ENCODE measurements at regions not wholly inside any gene's neighbourhood (a gene's known extent, or its start where the extent isn't known, plus 50 kb on each side); places are given as distances from the start of the nearest gene placed in this dataset.

GRCh38 chr2:71925268-71926088, 222.2 kb downstream of the CYP26B1 start:
- Histone ChIP-seq H3K27ac (no peak overlapping the region), H3K4me1 (peaks cover 0 to 20% (median 0%) of the 10 kb centered on the region in 4 donors), H3K36me3 (no peaks in the 10 kb centered on the region), H3K27me3 (no peaks in the 10 kb centered on the region), H3K9me3 (no peaks in the 10 kb centered on the region), H3K4me3 (no peak overlapping the region)
- TF ChIP-seq EP300 (IDR thresholded peaks at IDR 0.05), result no peak
- TF ChIP-seq POLR2A (IDR thresholded peaks at IDR 0.05), result no peak
- no peak for TF ChIP-seq CTCF (IDR thresholded peaks at IDR 0.05)
- no peak for DNase-seq (ENCODE audit: low spot score in 2 of 2)
- WGBS, 2 donors, result 86 to 92% methylated on average over 14 of the region's 14 CpGs

- H3K36me3 ChIP-seq, result no peaks in the 10 kb centered on the region
- no peak overlapping the region for H3K27ac ChIP-seq
- H3K4me3 ChIP-seq, result no peak overlapping the region
Measured at GRCh38 chr2:71923887-71924533, 223.7 kb downstream of the CYP26B1 start.

GRCh38 chr2:71923143-71923525, 224.5 kb downstream of the CYP26B1 start:
- no peak for TF ChIP-seq CTCF (IDR thresholded peaks at IDR 0.05)
- TF ChIP-seq POLR2A (IDR thresholded peaks at IDR 0.05), result no peak
- no peak for TF ChIP-seq EP300 (IDR thresholded peaks at IDR 0.05)
- no peak for DNase-seq (ENCODE audit: low spot score in 2 of 2)
- Histone ChIP-seq H3K4me3 (no peak overlapping the region), H3K27me3 (no peaks in the 10 kb centered on the region), H3K27ac (no peak overlapping the region), H3K36me3 (no peaks in the 10 kb centered on the region), H3K9me3 (peaks cover 0 to 13% (median 4%) of the 10 kb centered on the region in 4 donors), H3K4me1 (peaks cover 0 to 14% (median 0%) of the 10 kb centered on the region in 4 donors)

More at GRCh38 chr2:71923887-71924533, 223.7 kb downstream of the CYP26B1 start:
- no peak for TF ChIP-seq POLR2A (IDR thresholded peaks at IDR 0.05)
- TF ChIP-seq CTCF (IDR thresholded peaks at IDR 0.05), result peak; percentile 68 to 81 (median 77)
- WGBS, 2 donors, result 24 to 45% methylated on average over 7 of the region's 7 CpGs
- no peaks in the 10 kb centered on the region for H3K27me3 ChIP-seq
- DNase-seq (ENCODE audit: low spot score in 2 of 2), result peak; percentile 60 to 82
- peaks cover 0 to 14% (median 0%) of the 10 kb centered on the region in 4 donors for H3K4me1 ChIP-seq
- peaks cover 0 to 4% (median 0%) of the 10 kb centered on the region in 4 donors for H3K9me3 ChIP-seq

- Histone ChIP-seq H3K36me3 (no peaks in the 10 kb centered on the region), H3K27me3 (no peaks in the 10 kb centered on the region), H3K4me3 (no peak overlapping the region), H3K4me1 (peaks cover 0 to 14% (median 0%) of the 10 kb centered on the region in 4 donors), H3K27ac (no peak overlapping the region), H3K9me3 (peaks cover 0 to 18% (median 5%) of the 10 kb centered on the region in 4 donors)
- 85 to 89% methylated on average over 7 of the region's 7 CpGs for WGBS, 2 donors
- no peak for TF ChIP-seq EP300 (IDR thresholded peaks at IDR 0.05)
- no peak for TF ChIP-seq CTCF (IDR thresholded peaks at IDR 0.05)
- TF ChIP-seq POLR2A (IDR thresholded peaks at IDR 0.05), result no peak
- DNase-seq (ENCODE audit: low spot score in 2 of 2), result no peak
Measured at GRCh38 chr2:71922499-71923142, 225.0 kb downstream of the CYP26B1 start.

Measured in tibial nerve (tissue), 4 donors.